Astrocyte (in vitro differentiated cells and primary cell): ENCODE measurements at regions not wholly inside any gene's neighbourhood (a gene's known extent, or its start where the extent isn't known, plus 50 kb on each side); places are given as distances from the start of the nearest gene placed in this dataset.

Source experiments
- CTCF ChIP-seq: IDR thresholded peaks from 2 replicates; pipeline ENCODE4 v1.5.1; 2011; ENCODE audit warnings: low read depth, mild to moderate bottlenecking, inconsistent platforms, low read length, moderate library complexity; ENCODE audit not compliant: insufficient read depth
- EZH2 ChIP-seq: IDR thresholded peaks from 2 replicates; pipeline ENCODE4 v1.6.1; 2012; ENCODE audit warnings: mild to moderate bottlenecking, low read length, inconsistent platforms; ENCODE audit not compliant: insufficient read depth

GRCh38 chr5:100249211-100249883, 285.8 kb upstream of the FAM174A start:
- TF ChIP-seq CTCF (no peak), EZH2 (no peak)
